CD1c-positive myeloid dendritic cell (primary cell): ENCODE measurements at regions not wholly inside any gene's neighbourhood (a gene's known extent, or its start where the extent isn't known, plus 50 kb on each side); places are given as distances from the start of the nearest gene placed in this dataset.

ENCODE experiments used
- DNase-seq: peaks from one replicate; pipeline ENCODE4 v3.0.0-alpha.2; 2016; ENCODE audit errors: extremely low spot score

GRCh38 chr18:45430041-45430440 is 185.2 kb upstream of the SLC14A2 start:
- no peak for DNase-seq

DNA sequence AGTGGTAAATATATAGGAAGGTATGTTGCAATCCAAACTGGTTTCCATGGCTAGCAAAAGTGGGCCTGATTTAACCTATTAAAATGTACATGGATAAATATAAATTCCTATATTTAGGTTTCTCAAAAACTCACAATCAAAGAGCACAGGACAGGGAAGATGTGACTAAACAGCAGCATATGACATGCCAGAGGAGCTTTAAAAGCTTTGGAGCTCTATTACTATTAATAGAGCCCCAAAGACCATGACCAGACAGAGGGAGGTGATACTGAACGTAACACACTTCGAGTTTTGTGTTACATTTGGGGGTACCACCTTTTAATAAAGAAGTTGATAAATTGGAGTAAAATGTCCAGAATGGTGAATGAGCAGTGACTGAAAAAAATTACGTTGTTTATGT is 179.5 kb upstream of the SLC14A2 start:
- DNase-seq: no peak

GRCh38 chr18:45437366-45437765 is 177.9 kb upstream of the SLC14A2 start:
- DNase-seq: no peak

DNA sequence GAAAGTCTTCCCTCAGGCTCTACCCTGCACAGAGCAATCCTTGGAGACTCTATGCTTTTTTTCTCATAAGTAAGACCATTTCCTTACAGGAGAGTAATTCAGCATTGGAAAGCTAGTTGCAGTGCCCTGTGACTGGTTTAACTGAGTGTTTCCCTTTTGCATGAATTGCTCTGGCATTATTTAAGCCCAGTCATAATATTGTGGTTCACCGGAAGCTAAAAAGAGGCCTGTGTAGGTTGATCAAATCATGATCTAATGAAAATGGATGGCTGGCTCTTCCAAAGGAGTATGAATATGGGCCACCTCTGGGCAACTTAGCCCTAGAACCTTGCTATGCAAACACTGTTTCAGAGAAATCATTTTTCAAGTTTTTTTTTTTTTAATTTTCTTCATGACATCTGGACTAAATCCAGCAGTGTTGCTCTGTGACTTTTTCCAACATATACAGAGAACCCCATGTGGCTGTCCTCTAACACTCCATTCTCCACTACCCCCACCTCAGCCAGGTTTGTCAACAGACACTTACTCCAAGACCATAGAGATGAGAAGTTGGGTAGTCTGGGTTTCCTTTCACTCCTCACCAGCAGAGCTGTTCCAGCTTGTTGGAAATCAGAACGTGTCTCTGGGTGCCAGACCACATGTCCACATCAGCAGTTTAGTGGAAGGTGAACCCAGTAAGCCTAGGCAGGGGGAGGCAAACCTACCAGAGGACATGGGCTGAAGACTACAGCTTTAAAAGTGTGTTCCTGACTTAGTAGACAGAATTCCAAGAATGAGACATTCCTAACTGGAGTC is 175.2 kb upstream of the SLC14A2 start:
- no peak for DNase-seq

DNA sequence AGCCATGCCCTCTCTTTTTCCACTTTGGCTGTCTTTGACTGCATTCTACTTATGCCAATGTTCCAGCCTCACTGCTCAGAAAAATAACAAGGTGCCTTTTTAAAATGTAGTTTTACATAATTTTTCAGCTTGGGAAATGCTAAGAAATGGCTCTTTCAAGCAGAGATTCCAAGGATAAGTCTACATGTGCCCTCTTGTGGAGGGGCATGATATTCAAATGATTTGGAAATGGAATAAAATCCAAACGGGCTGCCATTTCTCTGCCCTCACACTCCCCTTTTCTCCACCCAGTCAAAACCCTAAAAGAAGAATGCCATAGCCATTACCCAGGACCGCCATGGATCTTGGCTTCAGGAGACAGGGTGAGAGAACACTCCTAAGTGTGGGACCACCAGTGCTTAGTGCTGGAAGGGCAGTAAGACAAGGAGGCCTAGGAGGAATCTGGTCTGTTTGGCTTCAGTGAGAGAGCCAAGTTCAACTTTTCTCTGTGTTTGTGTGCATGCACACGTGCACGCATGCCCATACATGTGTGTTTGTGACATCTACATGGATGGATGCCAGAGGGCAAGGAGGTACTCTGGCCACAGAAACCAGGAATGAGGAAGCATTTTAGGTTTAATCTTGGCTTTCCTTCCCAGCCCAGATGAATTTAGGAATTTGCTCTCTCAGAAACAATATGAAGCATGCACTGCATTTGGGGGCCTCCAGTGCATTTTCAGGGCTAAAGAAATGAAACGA is 174.0 kb upstream of the SLC14A2 start:
- no peak for DNase-seq

- DNase-seq: no peak
Observed at GRCh38 chr18:45444040-45444439, 171.2 kb upstream of the SLC14A2 start.

DNA sequence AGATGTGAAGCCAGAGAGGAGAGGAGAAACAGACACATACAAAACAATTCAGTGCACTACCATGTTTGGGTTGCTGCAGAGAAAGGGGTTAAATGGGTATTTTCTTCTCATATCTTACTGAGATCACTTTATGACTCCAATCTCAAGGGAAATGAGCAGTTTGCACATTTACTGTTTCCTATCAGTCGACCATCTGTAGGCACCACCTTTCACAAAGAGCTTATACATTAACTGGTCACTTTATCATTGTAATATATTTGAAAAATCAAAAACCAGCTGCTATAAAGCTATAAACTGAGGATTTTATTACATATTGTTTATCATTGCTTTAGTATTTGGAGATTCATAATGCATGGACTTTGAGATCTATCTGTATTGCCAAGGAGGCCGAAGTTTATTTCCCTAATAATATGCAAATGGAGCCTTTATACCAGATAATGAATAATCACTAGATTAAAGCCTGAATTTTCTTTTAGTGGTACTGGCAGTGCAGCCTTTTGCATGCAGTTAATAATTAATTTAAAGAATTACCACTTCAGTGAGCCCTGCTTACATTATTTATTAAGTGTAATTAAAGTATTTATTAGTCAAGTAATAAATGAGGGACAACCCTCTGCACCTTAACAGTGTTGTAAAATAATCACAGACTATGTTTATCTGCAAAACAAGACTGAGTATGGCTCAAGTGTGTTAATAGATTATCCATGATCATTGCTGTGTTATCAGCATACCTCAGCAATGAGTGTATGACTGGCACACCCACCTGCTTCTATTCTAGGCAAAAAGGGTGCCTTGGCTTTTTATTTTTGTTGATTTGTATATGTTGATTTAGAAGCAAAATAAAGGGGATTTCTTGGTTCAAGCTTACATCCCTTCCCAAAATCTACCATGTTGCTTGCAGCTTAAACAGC is 167.7 kb upstream of the SLC14A2 start:
- DNase-seq: no peak

DNA sequence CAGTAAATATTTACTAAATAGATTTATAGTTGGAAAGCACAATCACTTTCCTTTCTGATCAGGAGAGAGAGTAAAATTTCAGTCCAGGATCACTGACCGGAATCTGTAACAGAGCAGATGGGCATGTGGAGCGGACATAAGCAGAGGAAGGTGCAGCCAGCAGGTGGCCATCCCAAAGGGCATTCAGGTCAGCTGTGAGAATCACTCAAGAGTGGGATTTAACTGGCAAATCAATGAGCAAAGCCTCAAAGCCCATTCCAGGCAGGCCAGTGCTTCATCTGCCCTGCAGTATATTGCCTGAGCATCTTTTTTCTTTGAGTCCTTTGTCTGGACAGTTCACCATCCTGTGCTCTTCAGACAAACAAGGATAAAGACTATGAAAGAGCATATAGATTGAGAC is 166.4 kb upstream of the SLC14A2 start:
- no peak for DNase-seq

DNA sequence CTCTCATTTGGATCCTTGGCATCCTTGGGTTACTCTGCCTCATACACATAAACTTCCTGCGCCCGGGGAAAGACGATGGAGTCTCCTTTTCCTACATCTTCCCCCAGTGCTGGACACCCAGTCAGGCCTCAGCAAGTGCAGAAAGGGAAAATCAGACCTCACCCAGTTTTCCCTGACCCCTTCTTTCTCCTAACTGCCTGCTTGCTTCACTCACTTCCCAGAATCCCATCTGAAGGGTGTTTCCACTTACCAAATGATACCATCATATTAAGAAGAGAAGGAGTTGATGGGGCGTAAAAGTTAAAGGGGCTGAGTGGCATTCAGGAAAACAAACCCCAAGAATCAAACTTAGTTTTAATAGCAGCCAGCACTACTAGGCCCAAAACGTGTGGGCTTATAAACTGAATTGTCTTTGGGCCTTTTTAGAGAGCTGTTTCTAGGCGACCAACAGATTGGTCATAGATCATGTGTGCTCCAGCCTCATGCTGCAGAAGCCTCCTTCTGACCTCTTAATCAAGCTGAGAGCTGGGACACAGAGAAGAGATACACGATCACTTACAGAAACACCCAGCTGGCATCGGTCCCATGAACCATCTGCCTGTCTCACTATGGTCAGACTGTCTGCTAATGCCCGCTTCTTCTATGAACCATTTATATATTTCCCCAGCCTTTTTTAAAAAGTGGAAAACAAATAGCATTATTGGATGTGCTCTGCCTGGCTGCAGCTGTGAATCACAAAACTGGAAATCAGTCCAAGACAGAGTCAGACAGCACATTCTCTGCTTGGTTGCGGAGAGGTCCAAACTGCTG is 165.7 kb upstream of the SLC14A2 start:
- DNase-seq: no peak

- no peak for DNase-seq
Observed at GRCh38 chr18:45456090-45457021, 158.9 kb upstream of the SLC14A2 start.

- no peak for DNase-seq
Observed at GRCh38 chr18:45458033-45458432, 157.2 kb upstream of the SLC14A2 start.

DNA sequence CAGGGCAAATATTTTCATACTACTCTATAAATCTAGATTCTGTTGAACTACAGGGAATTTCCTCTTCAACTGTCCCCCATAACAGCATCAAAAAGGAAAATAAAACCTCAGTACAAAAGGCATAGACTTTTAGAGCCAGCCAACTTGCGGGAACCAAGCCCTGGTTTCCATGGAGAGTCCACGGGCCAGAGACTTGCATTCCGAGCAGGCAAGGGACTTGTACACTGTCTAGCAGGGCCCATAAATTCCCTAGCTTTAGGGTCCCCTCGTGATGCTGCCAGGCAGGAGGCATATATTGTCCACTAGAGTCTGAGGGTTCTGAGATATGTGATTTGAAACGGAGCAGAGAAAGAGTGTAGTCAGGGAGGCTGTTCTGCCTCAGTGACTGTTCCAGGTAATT is 153.1 kb upstream of the SLC14A2 start:
- DNase-seq: no peak

DNA sequence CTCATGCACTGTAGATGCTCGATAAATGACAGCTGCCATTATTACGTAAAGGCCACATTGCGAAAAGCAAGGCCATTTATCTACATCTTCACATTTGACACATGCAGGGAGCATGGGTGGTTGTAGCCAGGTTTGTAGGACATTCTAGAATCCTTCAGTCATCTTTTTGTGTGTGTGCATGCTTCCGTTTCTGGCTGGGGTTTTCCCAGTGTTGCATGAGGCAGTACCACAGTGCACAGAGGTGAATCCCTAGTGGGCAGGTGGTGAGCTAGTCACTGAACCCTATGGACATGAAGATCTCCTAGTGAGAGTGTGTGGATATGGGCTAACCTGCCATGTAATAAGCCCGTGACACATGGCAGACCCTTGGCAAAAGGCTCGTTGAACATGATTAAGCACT is 151.8 kb upstream of the SLC14A2 start:
- no peak for DNase-seq

DNA sequence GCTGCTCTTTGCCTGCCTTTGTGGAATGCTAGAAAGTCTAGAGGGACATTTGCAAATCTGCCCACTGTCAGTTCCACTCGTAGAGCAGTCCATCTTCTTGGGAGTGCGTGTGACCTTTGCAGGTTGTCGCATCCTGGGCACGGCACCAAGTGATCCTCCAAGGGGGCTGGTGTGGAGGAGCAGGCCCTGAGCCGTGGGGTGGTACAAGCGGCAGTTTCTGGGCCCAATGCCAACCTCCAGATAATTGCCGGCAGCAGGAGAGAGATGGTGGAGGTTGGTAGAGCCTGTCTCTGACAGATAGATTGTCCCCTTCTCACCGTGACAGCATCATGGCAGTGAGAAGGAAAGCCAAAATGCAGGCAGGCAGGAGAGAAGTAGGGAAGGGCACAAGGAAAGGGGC is 150.7 kb upstream of the SLC14A2 start:
- DNase-seq: no peak

- no peak for DNase-seq
Observed at GRCh38 chr18:45467293-45467692, 148.0 kb upstream of the SLC14A2 start.

- no peak for DNase-seq
Observed at GRCh38 chr18:45467945-45468344, 147.3 kb upstream of the SLC14A2 start.

GRCh38 chr18:45478889-45479288 is 136.4 kb upstream of the SLC14A2 start:
- no peak for DNase-seq

- no peak for DNase-seq
Observed at GRCh38 chr18:45480219-45481015, 134.9 kb upstream of the SLC14A2 start.

DNA sequence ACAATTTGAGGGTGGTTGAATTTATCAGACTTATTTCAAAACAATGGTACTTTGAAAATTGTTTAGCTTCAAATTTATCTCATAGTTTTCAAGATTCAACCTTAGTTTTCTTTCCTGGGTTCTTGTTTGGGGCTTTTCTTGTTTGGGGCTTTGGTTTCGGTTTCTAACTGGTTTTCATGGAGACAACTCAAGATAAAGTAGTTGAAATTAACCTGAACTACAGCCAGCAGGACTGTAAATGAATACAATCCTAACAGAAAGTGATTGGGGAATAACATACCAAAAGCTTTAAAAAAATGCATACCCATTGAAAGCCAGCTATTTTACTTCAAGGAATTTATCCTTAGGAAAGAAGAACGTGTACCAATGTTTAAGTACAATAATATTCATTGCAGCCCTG is 133.5 kb upstream of the SLC14A2 start:
- DNase-seq: no peak

DNA sequence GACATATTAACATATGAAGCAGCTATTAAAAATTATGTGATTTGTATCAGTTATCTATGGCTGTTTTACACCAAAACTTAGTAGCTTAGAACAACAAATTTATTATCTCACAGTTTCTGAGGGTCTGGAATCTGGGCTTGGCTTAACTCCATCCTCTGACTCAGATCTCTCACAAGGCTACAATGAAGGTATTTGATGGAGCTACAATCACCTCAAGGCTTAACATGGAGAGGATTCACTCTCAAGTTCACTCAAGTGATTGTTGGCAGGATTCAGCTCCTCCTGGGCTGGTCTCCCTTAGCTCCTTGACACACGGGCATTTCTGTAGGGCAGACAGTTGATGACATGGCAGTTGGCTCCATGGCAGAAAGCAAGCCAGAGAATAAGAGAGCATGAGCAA is 133.0 kb upstream of the SLC14A2 start:
- no peak for DNase-seq
